ENCODE measurements at regions not wholly inside any gene's neighbourhood (a gene's known extent, or its start where the extent isn't known, plus 50 kb on each side); places are given as distances from the start of the nearest gene placed in this dataset.
A peak's percentile ranks its signal among the peaks of the same experiment; 100 is the strongest.

GRCh38 chr2:204109681-204110080 lies 173.1 kb downstream of the ICOS start:
- no peak for DNase-seq (ENCODE audit: low spot score)

DNA sequence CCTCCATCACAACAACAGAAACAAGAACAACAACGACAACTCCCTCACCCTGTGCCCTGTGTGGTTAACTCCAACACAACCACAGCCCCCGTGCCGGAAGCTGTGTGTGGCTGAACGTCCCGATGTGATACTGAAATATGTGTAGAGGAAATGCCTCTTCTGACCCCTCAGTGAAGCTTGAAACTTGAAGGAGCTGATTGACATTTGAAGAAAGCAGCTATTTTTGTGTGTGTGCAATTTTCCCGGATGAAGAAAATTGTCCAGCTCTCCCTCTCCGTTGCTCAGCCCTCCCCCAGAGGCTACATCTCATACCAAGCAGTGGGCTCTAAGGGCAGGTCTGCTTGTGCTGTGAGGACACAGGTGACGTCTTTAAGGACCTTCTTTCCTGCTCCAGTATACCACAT lies 173.8 kb downstream of the ICOS start:
- DNase-seq (ENCODE audit: low spot score) = peak; percentile 9

DNA sequence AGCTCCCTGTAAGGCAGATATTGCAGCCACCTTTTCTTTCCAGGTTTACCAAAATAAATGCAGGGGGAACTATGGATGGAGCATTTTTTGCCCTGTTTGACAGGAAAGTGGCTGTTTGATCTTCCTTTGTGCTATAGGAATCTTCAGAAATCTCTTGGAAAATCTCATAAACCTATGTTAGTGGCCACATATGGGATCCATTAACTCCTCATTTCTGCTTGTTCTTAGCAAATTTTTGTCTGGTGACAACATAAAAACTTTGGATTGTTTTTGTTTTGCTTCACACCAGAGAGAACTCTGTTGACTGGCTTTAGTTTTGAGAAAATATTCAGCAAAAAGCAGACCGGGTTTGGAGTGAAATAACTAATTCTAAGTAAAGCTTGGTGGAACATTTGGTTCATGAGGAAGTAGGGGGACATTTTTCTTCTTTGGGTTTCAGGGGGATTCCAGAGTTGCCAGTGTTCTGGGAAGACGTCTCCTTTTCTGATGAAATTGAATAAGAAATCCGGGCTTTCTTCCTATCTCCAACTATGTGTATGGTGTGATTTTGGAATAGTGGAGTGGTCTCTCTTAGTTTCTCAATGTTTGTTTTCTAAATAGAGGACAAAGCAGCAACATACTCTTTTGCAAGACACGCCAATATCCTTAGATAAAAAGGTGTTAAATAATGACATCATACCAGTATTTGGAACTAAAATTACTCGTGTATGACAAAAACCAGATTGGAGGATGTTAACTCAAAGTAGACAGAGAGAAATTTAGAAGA lies 174.4 kb downstream of the ICOS start:
- no peak for DNase-seq (ENCODE audit: low spot score)

GRCh38 chr2:204112084-204112770 lies 175.7 kb downstream of the ICOS start:
- no peak for DNase-seq (ENCODE audit: low spot score)

DNA sequence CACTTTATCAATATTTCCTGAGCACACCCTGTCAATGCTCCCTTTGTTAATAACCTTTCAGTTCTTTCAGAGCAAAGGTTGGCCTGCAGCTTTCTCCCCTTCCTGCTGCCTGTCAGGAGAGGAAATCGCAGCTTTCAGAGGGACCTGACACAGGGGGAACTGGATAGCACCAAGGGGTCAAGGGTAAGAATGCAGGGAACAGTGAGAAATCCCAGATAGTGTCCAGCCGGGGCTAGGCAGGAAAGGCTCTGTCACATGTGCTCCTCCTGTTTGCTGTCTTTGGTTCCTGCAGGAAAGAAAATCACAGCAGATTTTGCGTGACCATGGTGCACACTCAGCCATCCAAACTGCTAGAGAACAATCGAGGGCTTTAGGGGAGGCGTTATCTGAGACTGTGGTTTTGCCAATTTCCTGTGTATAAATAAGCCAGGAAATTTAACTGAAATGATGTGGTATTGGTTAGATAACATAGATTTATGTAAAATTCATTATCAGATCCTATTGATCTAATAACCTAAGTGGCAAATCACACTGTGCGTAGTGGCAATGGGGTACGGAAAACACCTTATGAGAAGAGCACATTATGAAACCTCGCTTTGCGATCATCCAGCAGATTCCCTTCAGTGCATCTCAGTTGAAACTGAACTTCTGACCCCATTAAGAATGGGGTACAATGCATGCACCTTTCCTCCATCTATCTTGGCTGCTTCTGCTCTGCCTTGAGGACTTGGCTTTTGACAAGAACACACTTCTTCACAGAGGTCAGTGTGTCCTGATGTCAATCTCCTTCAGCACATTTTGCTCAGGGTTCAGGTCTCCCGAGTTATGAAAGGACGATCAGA lies 178.0 kb downstream of the ICOS start:
- DNase-seq (ENCODE audit: low spot score) = no peak

GRCh38 chr2:204115137-204116056 lies 178.8 kb downstream of the ICOS start:
- no peak for DNase-seq (ENCODE audit: low spot score)

GRCh38 chr2:204116159-204116792 lies 179.7 kb downstream of the ICOS start:
- no peak for DNase-seq (ENCODE audit: low spot score)

- DNase-seq (ENCODE audit: low spot score) = no peak
Measured at GRCh38 chr2:204122425-204122824, 185.9 kb downstream of the ICOS start.

GRCh38 chr2:204124140-204124750 lies 187.7 kb downstream of the ICOS start:
- DNase-seq (ENCODE audit: low spot score) = no peak

DNA sequence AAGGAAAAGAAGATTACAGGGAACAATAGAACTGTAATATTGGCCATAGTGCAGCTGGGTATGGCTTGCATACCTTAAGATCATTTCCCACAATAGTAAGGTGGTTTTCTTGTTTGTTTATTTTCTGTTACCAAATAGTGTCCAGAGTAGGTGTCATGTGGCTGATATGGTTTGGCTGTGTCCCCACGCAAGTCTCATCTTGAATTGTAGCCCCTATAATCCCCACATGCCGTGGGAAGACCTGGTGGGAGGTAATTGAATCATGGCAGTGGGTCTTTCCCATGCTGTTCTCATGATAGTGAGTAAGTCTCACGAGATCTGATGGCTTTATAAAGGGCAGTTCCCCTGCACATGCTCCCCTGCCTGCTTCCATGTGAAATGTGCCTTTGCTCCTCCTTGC lies 190.1 kb downstream of the ICOS start:
- no peak for DNase-seq (ENCODE audit: low spot score)

DNA sequence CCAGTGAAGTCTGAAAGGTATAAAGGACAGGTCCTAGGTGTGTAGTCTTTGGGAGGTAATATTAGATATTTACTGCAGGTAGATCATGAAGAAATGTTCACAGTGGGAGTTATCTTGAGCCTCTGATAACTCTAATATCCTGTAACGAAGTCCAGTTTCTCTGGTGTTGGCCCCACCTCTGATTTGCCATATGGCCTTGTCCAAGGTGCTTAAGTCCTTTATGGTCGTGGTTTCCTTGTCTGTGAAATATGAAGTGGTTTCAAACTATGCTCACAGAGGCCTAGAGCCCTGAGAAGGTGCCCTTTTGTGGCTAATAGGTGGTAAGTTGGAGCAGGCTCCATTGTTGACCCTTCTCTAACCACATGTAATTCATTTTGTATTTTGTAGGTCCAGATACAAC lies 190.7 kb downstream of the ICOS start:
- no peak for DNase-seq (ENCODE audit: low spot score)

- DNase-seq (ENCODE audit: low spot score) = no peak
Measured at GRCh38 chr2:204129591-204130294, 193.2 kb downstream of the ICOS start.

DNA sequence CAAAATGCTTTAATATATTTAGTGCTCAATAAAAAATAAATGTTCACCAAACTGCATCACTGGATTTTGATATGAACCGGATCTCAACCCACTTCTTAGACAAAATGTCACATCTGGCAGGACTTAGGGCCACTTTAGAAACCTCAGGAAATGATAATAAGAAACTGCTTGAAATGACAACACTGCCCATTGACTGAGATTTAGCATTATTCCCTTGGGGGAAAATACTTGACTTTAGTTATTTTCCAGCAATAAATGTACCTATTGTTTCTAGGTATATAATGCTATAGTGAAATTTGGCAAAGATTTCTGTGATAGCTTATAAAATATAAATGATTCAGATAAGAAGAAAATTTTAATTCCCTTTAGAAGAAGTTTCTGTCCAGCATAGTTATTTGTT lies 195.1 kb downstream of the ICOS start:
- no peak for DNase-seq (ENCODE audit: low spot score)

- no peak for DNase-seq (ENCODE audit: low spot score)
Measured at GRCh38 chr2:204133476-204133875, 196.9 kb downstream of the ICOS start.

DNA sequence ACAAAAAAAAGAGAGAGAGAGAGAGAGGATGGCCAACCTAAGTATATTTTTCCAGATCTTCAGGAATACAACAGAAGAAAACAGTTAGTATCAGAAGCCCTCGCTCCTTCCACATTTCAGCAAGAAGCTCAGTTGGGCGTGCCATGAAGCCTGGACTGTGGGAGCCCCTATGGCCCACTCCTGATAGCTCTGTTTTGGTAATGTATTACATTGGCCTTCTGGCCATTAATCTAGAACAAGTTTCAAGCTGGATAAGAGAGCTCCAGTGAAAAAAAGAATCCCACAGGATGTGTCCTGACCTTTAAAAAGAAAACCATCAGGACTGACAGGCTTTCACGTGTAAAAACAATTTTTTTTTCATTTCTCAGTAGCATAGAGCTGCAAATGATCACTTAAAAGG lies 197.9 kb downstream of the ICOS start:
- DNase-seq (ENCODE audit: low spot score) = no peak

DNA sequence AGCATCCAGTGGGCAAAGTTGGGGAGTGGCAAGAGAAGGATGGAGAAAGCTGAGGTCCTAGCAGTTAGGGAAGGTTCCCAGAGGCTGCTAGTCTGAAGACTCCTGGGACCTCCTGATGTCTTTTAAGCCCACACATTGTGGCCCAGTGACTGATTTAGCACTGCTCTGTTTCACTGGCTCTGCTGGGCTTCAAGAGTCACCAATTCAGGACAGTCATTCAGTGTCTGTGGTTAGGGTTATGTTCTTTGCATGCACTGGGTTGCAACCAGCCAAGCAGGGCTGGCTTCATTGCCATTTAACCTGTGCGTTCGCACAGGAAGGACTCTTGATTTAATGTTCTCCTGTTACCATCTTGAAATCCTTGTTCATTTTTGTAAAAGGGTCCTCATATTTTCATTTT lies 199.2 kb downstream of the ICOS start:
- DNase-seq (ENCODE audit: low spot score) = no peak

- no peak for DNase-seq (ENCODE audit: low spot score)
Measured at GRCh38 chr2:204138206-204138605, 201.6 kb downstream of the ICOS start.

- DNase-seq (ENCODE audit: low spot score) = no peak
Measured at GRCh38 chr2:204140246-204140645, 203.7 kb downstream of the ICOS start.

- DNase-seq (ENCODE audit: low spot score) = no peak
Measured at GRCh38 chr2:204143216-204144014, 206.9 kb downstream of the ICOS start.
